ENCODE measurements at regions not wholly inside any gene's neighbourhood (a gene's known extent, or its start where the extent isn't known, plus 50 kb on each side); places are given as distances from the start of the nearest gene placed in this dataset.

DNA sequence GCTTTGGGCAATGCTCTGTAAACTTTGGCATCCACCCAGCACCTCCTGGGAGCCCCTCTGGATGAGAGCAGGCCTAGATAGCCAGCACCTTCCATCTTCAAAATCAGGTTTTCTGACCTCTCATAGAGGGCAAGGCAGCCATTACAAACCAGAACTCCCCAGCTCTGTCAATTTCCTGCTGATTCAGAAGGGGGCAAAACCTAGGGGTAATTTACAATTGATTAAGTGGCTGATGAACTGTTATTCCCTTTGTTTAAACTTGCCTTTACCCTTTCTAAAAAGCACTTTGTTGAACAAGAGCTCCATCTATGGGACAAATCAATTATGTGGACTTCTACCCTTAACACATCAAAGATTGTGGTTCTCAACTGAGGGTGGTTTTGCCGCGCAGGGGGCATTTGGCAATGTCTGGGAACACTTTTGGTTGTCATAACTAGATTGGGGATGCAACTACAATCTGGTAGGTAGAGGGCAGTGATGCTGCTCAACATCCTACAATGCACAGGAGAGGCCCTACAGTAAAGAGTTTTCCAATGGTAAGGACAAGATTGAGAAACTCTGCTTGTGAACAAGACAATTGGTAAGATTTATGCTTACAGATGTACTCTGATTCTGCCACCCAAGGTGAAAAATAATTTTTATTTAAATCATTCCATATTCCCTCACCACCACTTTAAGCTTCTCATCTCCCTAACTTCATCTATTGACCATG lies 184.1 kb downstream of the MARCHF11 start:
- Histone ChIP-seq H3K27me3 (no peaks in the 10 kb centered on the region), H3K4me3 (no peak overlapping the region), H3K27ac (no peak overlapping the region), H3K9me3 (peaks cover 0 to 18% of the 10 kb centered on the region in 2 donors), H3K4me1 (no peaks in the 10 kb centered on the region), H3K36me3 (no peaks in the 10 kb centered on the region)
- no peak for DNase-seq (ENCODE audit: low spot score)
- TF ChIP-seq, protein P1, sequence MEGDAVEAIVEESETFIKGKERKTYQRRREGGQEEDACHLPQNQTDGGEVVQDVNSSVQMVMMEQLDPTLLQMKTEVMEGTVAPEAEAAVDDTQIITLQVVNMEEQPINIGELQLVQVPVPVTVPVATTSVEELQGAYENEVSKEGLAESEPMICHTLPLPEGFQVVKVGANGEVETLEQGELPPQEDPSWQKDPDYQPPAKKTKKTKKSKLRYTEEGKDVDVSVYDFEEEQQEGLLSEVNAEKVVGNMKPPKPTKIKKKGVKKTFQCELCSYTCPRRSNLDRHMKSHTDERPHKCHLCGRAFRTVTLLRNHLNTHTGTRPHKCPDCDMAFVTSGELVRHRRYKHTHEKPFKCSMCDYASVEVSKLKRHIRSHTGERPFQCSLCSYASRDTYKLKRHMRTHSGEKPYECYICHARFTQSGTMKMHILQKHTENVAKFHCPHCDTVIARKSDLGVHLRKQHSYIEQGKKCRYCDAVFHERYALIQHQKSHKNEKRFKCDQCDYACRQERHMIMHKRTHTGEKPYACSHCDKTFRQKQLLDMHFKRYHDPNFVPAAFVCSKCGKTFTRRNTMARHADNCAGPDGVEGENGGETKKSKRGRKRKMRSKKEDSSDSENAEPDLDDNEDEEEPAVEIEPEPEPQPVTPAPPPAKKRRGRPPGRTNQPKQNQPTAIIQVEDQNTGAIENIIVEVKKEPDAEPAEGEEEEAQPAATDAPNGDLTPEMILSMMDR (IDR thresholded peaks at IDR 0.05): peak; percentile 34 to 68

DNA sequence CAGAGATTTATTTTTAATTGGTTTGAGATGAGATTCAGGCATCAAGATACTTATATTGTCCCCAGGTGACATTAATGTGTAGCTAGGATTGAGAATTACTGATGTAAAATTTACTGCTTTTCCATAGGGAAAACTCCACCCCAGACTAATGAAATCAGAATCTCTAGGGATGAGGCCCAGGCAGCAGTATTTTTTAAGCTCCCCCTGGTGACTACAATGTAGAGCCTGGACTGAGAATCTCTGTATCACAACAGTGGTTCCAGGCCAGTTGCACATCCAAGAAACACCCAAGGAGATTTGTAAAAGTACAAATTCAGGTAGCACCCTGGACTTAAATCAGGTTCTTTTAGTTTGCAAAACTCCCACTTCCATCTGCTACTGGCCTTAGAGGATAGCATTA lies 185.7 kb downstream of the MARCHF11 start:
- Histone ChIP-seq H3K27ac (no peak overlapping the region), H3K36me3 (no peaks in the 10 kb centered on the region), H3K9me3 (peaks cover 0 to 20% of the 10 kb centered on the region in 2 donors), H3K4me1 (no peaks in the 10 kb centered on the region), H3K4me3 (no peak overlapping the region), H3K27me3 (no peaks in the 10 kb centered on the region)
- TF ChIP-seq, protein P1 (IDR thresholded peaks at IDR 0.05): no peak
- no peak for DNase-seq (ENCODE audit: low spot score)

DNA sequence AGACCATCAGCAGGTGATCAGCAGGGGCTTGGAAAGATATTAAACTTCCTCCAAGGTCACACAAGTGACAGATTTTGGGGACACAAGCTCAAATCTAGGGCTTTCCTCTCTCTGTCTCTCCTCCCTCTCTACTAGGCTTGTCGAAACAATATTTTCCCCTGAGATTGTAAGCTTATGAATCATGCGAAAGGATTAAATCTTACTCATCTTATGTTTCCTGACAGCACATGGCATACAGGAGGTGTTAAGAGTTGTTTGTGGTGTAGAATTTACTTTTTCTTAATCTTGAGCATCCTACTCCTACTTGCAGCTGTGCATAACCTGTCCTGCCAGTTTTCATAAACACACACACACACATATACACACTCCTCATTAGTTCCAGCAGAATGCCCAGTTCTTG lies 186.3 kb downstream of the MARCHF11 start:
- Histone ChIP-seq H3K36me3 (no peaks in the 10 kb centered on the region), H3K4me3 (no peak overlapping the region), H3K9me3 (peaks cover 0 to 20% of the 10 kb centered on the region in 2 donors), H3K4me1 (no peaks in the 10 kb centered on the region), H3K27me3 (no peaks in the 10 kb centered on the region), H3K27ac (no peak overlapping the region)
- no peak for DNase-seq (ENCODE audit: low spot score)
- TF ChIP-seq, protein P1 (IDR thresholded peaks at IDR 0.05): no peak

DNA sequence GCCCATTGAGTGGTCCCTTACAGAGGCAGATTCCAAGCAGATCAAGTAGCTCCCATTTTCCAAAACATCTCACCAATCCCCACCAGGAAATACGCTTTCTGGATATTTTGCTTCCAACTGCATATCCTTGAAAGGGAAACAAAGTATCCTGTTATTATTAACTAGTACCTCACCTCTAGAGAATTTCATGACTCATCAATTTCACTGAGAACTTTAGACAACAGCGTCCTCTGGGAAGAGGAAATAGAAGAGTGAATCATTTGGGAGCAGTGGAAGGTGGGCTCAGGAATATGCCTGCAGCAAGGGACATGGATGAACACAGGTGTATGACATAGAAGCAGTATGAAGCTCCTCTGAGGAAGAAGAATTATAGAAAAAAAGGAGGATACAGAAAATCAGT lies 186.7 kb downstream of the MARCHF11 start:
- H3K9me3 ChIP-seq: peaks cover 0 to 20% of the 10 kb centered on the region in 2 donors
- DNase-seq (ENCODE audit: low spot score): no peak
- H3K27me3 ChIP-seq: no peaks in the 10 kb centered on the region
- H3K4me1 ChIP-seq: no peaks in the 10 kb centered on the region
- no peaks in the 10 kb centered on the region for H3K36me3 ChIP-seq
- TF ChIP-seq, protein P1 (IDR thresholded peaks at IDR 0.05): no peak
- H3K27ac ChIP-seq: no peak overlapping the region
- no peak overlapping the region for H3K4me3 ChIP-seq

DNA sequence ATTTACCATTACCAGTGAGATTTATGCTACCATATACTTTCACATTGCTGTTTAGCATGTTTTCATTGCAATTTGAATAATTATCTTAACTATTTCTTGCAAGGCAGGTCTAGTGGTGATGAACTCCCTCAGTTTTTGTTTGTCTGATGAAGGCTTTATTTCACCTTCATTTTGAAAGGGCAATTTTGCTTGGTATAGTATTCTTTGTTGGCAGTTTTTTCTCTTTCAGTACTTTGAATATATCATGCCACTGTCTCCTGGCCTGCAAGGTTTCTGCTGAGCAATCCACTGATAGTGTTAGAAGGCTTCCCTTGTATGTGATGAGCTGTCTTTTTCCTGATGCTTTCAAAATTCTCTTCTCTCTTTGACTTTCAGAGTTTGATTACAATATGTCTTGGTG lies 188.0 kb downstream of the MARCHF11 start:
- TF ChIP-seq, protein P1 (IDR thresholded peaks at IDR 0.05): no peak
- H3K36me3 ChIP-seq: no peaks in the 10 kb centered on the region

More for the DNA sequence above, 188.0 kb downstream of the MARCHF11 start:
- H3K4me1 ChIP-seq: no peaks in the 10 kb centered on the region
- H3K27me3 ChIP-seq: no peaks in the 10 kb centered on the region
- no peak overlapping the region for H3K27ac ChIP-seq
- peaks cover 0 to 20% of the 10 kb centered on the region in 2 donors for H3K9me3 ChIP-seq
- H3K4me3 ChIP-seq: no peak overlapping the region
- DNase-seq (ENCODE audit: low spot score): no peak
